Sigmoid colon (tissue), 4 donors: ENCODE measurements at regions not wholly inside any gene's neighbourhood (a gene's known extent, or its start where the extent isn't known, plus 50 kb on each side); places are given as distances from the start of the nearest gene placed in this dataset.

Source experiments
- CTCF ChIP-seq, 4 experiments: fragments of 450-650 bp in 3 of 4; fragments of 200-600 bp in 1 of 4; IDR thresholded peaks; one replicate each; pipeline ENCODE4 v1.5.1; 2016 to 2019; ENCODE audit warnings: antibody characterized with exemption in 4 of 4, mild to moderate bottlenecking in 3 of 4, moderate library complexity in 2 of 4
- POLR2AphosphoS5 ChIP-seq, 4 donors: sonication (generic); formaldehyde crosslinking; IDR thresholded peaks; one replicate each; pipeline ENCODE4 v1.6.1; 2017; ENCODE audit warnings: antibody characterized with exemption in 4 of 4

- TF ChIP-seq CTCF (IDR thresholded peaks at IDR 0.05) (no peak), POLR2AphosphoS5 (IDR thresholded peaks at IDR 0.05) (no peak)
These were observed 2133.0 kb downstream of the NCAM2 start for GRCh38 chr21:23131177-23131576.
